ENCODE measurements at regions not wholly inside any gene's neighbourhood (a gene's known extent, or its start where the extent isn't known, plus 50 kb on each side); places are given as distances from the start of the nearest gene placed in this dataset.

DNA sequence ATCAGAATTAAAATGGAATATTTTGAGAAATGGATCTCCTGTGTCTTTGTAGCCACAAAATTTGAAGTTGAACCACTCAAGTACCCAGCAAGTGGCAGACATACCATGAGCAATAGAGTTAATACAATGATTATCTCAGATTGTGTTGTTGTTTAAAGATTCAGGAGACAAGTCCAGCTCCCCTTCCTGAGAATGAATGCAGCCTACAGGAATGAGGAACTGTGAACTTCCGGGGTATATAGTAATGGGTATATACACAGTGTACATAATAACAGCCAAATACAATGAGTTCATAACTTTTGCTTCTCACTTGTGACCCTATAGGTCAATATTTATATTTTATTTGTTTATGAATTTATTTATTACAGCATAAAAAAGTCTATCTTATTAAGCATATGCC is 445.0 kb downstream of the SETD4 start:
- Histone ChIP-seq H3K4me2 (ENCODE audit: low read depth, low read length) (no peak overlapping the region), H3K79me2 (ENCODE audit: insufficient read depth, low read length) (no peaks in the 10 kb centered on the region), H3K27me3 (ENCODE audit: control insufficient read depth in 1 of 2, insufficient read depth in 2 of 2, low read length in 2 of 2) (no peaks in the 10 kb centered on the region), H2AFZ (ENCODE audit: low read length) (no peak overlapping the region), H3K27ac (ENCODE audit: extremely low read length, insufficient read depth, low read length) (no peak overlapping the region), H4K20me1 (ENCODE audit: insufficient read depth, low read length) (no peaks in the 10 kb centered on the region), H3K4me3 (replicated peaks in 1 of 3; ENCODE audit: insufficient read depth in 1 of 3, low read depth in 2 of 3, low read length in 3 of 3) (no peak overlapping the region), H3K9me3 (ENCODE audit: low read length) (no peaks in the 10 kb centered on the region), H3K36me3 (replicated peaks in 1 of 2; ENCODE audit: control insufficient read depth in 1 of 2, insufficient read depth in 2 of 2, low read length in 2 of 2) (no peaks in the 10 kb centered on the region), H3K4me1 (ENCODE audit: insufficient read depth, low read length) (no peaks in the 10 kb centered on the region), H3K9ac (ENCODE audit: insufficient read depth, low read depth, low read length) (no peak overlapping the region)
- CTCF ChIA-PET (ENCODE audit: low intra/inter-chr PET ratio, low total read pairs), result no interaction called here
- FAIRE-seq, result no peak
- TF ChIP-seq GABPA (IDR thresholded peaks at IDR 0.05; ENCODE audit: low read depth, low read length), result no peak
- no peak for TF ChIP-seq GABPA (CRISPR knock-in tag; IDR thresholded peaks at IDR 0.05; ENCODE audit: low read depth)
- TF ChIP-seq, protein P1, sequence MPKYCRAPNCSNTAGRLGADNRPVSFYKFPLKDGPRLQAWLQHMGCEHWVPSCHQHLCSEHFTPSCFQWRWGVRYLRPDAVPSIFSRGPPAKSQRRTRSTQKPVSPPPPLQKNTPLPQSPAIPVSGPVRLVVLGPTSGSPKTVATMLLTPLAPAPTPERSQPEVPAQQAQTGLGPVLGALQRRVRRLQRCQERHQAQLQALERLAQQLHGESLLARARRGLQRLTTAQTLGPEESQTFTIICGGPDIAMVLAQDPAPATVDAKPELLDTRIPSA (CRISPR knock-in tag; IDR thresholded peaks at IDR 0.05; ENCODE audit: borderline replicate concordance), result no peak
- no peak for TF ChIP-seq ATM (IDR thresholded peaks at IDR 0.05; ENCODE audit: borderline replicate concordance)
- TF ChIP-seq ZNF441 (CRISPR knock-in tag; IDR thresholded peaks at IDR 0.05; ENCODE audit: borderline replicate concordance), result no peak
- no peak for TF ChIP-seq ZNF550 (CRISPR knock-in tag; IDR thresholded peaks at IDR 0.05; ENCODE audit: borderline replicate concordance)
- no peak for DNase-seq (ENCODE audit: low spot score)
- in situ Hi-C loops (cut with HindIII; ENCODE audit: extremely low pct_ligation_motif_present, low pct_unique_long_range_greater_than_20kb), result no loop called here
- 26% methylated on average over 1 of the region's 1 CpG for WGBS (ENCODE audit: low lambda C conversion rate)
- ATAC-seq, result no peak
- BruUV-seq (replicated peaks), result no TSS peak
- POLR2A ChIA-PET, result no interaction called here
- intact Hi-C loops (cut with micrococcal nuclease; ENCODE audit: unreplicated experiment), result no loop called here

DNA sequence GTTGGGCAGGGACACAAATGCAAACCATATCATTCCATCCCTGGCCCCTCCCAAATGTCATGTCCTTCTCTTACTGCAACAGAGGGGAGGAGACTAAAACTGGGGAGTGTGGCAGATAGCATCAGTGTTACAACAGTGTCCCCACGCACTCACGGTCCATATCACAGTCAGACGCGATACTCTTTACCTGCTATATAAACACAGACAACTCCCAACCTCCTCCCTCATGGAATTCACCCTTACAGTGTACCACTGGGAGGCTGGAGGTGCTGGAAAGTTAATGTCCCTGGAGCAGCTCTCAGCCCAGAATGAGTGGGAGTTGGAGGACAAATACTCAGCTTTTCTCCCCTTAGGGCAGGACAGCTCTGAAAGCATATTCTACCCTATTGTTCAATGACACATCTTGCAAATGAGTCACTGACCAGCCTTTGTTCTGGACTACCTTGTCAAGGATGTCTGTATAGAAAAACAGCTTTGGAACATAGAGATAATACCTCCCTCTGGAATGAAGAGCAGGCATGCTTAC is 445.9 kb downstream of the SETD4 start:
- TF ChIP-seq ZNF33A (CRISPR knock-in tag; IDR thresholded peaks at IDR 0.05; ENCODE audit: borderline replicate concordance), result no peak
- TF ChIP-seq ZNF781 (CRISPR knock-in tag; IDR thresholded peaks at IDR 0.05; ENCODE audit: borderline replicate concordance, not compliant biosample characterization), result no peak
- no peak for TF ChIP-seq ZNF496 (CRISPR knock-in tag; IDR thresholded peaks at IDR 0.05; ENCODE audit: insufficient replicate concordance)
- no peak for TF ChIP-seq ZFX (CRISPR knock-in tag; IDR thresholded peaks at IDR 0.05; ENCODE audit: low read depth)
- TF ChIP-seq, protein P2, sequence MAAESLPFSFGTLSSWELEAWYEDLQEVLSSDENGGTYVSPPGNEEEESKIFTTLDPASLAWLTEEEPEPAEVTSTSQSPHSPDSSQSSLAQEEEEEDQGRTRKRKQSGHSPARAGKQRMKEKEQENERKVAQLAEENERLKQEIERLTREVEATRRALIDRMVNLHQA (CRISPR knock-in tag; IDR thresholded peaks at IDR 0.05), result no peak
- TF ChIP-seq ZNF30 (CRISPR knock-in tag; IDR thresholded peaks at IDR 0.05), result no peak
- TF ChIP-seq, protein P3, sequence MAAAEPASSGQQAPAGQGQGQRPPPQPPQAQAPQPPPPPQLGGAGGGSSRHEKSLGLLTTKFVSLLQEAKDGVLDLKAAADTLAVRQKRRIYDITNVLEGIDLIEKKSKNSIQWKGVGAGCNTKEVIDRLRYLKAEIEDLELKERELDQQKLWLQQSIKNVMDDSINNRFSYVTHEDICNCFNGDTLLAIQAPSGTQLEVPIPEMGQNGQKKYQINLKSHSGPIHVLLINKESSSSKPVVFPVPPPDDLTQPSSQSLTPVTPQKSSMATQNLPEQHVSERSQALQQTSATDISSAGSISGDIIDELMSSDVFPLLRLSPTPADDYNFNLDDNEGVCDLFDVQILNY (CRISPR knock-in tag; conservative IDR thresholded peaks at IDR 0.05), result no peak
- no peak for TF ChIP-seq SUZ12 (IDR thresholded peaks at IDR 0.05; ENCODE audit: low read depth, low read length)
- TF ChIP-seq ZNF775 (CRISPR knock-in tag; IDR thresholded peaks at IDR 0.05; ENCODE audit: borderline replicate concordance), result no peak
- DNase-seq (ENCODE audit: low spot score), result no peak
- 53% methylated on average over 4 of the region's 4 CpGs for WGBS (ENCODE audit: low lambda C conversion rate)
- Histone ChIP-seq H2AFZ (ENCODE audit: low read length) (no peak overlapping the region), H3K4me3 (replicated peaks in 1 of 3; ENCODE audit: insufficient read depth in 1 of 3, low read depth in 2 of 3, low read length in 3 of 3) (no peak overlapping the region), H4K20me1 (ENCODE audit: insufficient read depth, low read length) (no peaks in the 10 kb centered on the region), H3K27ac (ENCODE audit: extremely low read length, insufficient read depth, low read length) (no peak overlapping the region), H3K9me3 (ENCODE audit: low read length) (no peaks in the 10 kb centered on the region), H3K27me3 (ENCODE audit: control insufficient read depth in 1 of 2, insufficient read depth in 2 of 2, low read length in 2 of 2) (no peaks in the 10 kb centered on the region), H3K4me2 (ENCODE audit: low read depth, low read length) (no peak overlapping the region), H3K4me1 (ENCODE audit: insufficient read depth, low read length) (no peaks in the 10 kb centered on the region), H3K36me3 (replicated peaks in 1 of 2; ENCODE audit: control insufficient read depth in 1 of 2, insufficient read depth in 2 of 2, low read length in 2 of 2) (no peaks in the 10 kb centered on the region), H3K9ac (ENCODE audit: insufficient read depth, low read depth, low read length) (no peak overlapping the region), H3K79me2 (ENCODE audit: insufficient read depth, low read length) (no peaks in the 10 kb centered on the region)
- no TSS peak for BruUV-seq (replicated peaks)
- no peak for FAIRE-seq
- ChIA-PET POLR2A (no interaction called here), CTCF (ENCODE audit: low intra/inter-chr PET ratio, low total read pairs) (no interaction called here)
- intact Hi-C loops (cut with micrococcal nuclease; ENCODE audit: unreplicated experiment), result no loop called here
- in situ Hi-C loops (cut with HindIII; ENCODE audit: extremely low pct_ligation_motif_present, low pct_unique_long_range_greater_than_20kb), result no loop called here
- no peak for ATAC-seq

Data from HepG2 (cell line).